ENCODE measurements at regions not wholly inside any gene's neighbourhood (a gene's known extent, or its start where the extent isn't known, plus 50 kb on each side); places are given as distances from the start of the nearest gene placed in this dataset.

DNA sequence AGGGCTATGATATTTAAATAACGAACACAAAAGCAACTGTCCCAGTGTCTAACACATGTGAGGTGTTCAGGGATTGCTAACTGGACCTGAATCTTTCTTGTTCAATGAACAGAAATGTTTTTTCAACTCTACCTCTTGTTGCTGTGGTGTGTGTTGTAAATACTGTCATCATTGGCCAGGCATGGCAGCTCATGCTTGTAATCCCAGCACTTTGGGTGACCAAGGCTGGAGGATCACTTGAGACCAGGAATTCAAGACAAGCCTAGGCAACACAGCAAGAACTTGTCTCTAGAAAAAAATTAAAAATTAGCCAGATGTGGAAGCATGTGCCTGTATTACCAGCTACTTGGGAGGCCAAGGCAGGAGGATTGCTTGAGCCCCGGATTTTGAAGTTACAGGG is 1250.9 kb downstream of the TYW1 start (continued):
- TF ChIP-seq, protein P1, sequence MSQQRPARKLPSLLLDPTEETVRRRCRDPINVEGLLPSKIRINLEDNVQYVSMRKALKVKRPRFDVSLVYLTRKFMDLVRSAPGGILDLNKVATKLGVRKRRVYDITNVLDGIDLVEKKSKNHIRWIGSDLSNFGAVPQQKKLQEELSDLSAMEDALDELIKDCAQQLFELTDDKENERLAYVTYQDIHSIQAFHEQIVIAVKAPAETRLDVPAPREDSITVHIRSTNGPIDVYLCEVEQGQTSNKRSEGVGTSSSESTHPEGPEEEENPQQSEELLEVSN (IDR thresholded peaks at IDR 0.05) = no peak
- TF ChIP-seq RNF2 (IDR thresholded peaks at IDR 0.05; ENCODE audit: borderline replicate concordance, low read depth, low read length, missing control alignments, poor library complexity, severe bottlenecking) = no peak
- no peak for TF ChIP-seq JUND (IDR thresholded peaks at IDR 0.05; ENCODE audit: low read length)

All from H1 (cell line).